ENCODE measurements at regions not wholly inside any gene's neighbourhood (a gene's known extent, or its start where the extent isn't known, plus 50 kb on each side); places are given as distances from the start of the nearest gene placed in this dataset.

DNA sequence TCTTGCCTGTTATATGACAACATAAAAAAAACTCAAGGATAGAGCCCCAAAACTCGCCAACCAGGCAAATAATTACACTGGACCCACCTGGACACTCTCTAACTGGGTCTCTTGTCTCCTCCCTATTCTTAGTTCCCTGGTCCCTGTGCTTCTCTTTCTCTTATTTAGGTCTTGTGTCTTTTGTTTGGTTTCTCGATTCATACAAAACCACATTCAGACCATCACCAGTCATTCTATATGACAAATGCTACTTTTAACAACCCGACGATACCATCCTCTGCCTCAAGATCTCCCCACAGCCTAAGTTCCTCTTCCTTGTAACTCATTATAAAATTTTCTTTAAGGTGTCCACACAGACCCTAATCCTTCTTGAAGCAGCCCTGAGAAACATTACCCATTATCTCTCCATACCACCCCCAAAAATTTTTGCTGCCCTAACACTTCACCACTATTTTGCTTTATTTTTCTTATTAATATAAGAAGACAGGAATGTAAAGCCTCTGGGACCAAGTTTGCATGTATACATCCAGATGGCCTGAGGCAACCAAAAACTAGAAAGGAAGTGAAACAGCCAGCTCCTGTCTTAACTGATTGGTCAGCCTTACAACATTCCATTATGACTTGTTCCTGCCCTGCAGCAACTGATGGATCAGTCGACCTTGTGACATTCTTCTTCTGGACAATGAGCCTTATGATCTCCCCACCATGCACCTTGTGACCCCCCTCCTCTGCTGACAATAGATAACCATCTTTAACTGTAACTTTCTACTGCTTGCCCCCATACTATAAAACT lies 638.2 kb downstream of the AMY1C start:
- Histone ChIP-seq H3K27ac (no peak overlapping the region), H3K36me3 (no peaks in the 10 kb centered on the region), H3K27me3 (no peaks in the 10 kb centered on the region), H3K9me3 (ENCODE audit: low read depth) (no peaks in the 10 kb centered on the region), H3K4me1 (ENCODE audit: low read depth) (no peaks in the 10 kb centered on the region), H3K4me3 (no peak overlapping the region)
- TF ChIP-seq, protein P1, sequence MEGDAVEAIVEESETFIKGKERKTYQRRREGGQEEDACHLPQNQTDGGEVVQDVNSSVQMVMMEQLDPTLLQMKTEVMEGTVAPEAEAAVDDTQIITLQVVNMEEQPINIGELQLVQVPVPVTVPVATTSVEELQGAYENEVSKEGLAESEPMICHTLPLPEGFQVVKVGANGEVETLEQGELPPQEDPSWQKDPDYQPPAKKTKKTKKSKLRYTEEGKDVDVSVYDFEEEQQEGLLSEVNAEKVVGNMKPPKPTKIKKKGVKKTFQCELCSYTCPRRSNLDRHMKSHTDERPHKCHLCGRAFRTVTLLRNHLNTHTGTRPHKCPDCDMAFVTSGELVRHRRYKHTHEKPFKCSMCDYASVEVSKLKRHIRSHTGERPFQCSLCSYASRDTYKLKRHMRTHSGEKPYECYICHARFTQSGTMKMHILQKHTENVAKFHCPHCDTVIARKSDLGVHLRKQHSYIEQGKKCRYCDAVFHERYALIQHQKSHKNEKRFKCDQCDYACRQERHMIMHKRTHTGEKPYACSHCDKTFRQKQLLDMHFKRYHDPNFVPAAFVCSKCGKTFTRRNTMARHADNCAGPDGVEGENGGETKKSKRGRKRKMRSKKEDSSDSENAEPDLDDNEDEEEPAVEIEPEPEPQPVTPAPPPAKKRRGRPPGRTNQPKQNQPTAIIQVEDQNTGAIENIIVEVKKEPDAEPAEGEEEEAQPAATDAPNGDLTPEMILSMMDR (IDR thresholded peaks at IDR 0.05; ENCODE audit: low read depth, low read length): no peak
- no peak for DNase-seq (ENCODE audit: low read depth in 1 of 2, low spot score in 1 of 2)

DNA sequence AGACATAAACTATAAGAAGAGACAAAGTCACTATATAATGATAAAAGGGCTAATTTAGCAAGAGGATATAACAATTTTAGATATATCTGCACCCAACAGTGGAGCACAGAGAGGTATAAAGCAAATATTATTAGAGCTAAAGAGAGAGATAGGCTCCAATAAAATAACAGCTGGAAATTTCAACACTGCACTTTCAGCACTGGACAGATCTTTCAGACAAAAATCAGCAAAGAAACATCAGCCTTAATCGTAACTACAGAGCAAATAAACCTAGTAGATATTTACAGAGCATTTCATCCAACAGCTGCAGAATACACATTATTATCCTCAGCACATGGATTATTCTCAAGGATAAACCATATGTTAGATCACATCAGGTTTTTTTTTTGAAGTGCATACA lies 642.9 kb downstream of the AMY1C start:
- TF ChIP-seq, protein P1 (IDR thresholded peaks at IDR 0.05; ENCODE audit: low read depth, low read length): no peak
- no peaks in the 10 kb centered on the region for H3K9me3 ChIP-seq (ENCODE audit: low read depth)
- H3K27ac ChIP-seq: no peak overlapping the region
- H3K4me3 ChIP-seq: no peak overlapping the region
- H3K27me3 ChIP-seq: no peaks in the 10 kb centered on the region
- no peaks in the 10 kb centered on the region for H3K36me3 ChIP-seq
- no peak for DNase-seq (ENCODE audit: low read depth in 1 of 2, low spot score in 1 of 2)
- H3K4me1 ChIP-seq (ENCODE audit: low read depth): no peaks in the 10 kb centered on the region

DNA sequence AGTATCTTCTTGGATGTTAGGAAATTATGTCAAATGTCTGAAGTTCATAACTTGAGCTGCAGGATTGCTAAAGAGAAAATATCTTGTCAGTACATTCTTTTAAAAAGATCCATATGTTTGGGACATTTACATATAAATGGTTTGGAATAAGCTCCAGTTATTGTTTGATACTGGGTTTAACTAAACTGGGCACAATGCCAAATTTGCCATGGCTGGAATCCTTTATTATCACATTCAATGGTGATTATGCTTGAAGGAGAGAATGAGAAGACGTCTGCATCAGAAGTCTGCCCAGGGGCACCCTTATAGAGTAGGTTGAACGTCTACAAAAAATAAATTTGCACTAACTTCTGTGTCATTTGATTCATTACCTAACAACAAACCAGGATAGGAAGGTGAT lies 652.5 kb downstream of the AMY1C start:
- no peak overlapping the region for H3K4me3 ChIP-seq
- H3K9me3 ChIP-seq (ENCODE audit: low read depth): no peaks in the 10 kb centered on the region
- TF ChIP-seq, protein P1 (IDR thresholded peaks at IDR 0.05; ENCODE audit: low read depth, low read length): no peak

DNA sequence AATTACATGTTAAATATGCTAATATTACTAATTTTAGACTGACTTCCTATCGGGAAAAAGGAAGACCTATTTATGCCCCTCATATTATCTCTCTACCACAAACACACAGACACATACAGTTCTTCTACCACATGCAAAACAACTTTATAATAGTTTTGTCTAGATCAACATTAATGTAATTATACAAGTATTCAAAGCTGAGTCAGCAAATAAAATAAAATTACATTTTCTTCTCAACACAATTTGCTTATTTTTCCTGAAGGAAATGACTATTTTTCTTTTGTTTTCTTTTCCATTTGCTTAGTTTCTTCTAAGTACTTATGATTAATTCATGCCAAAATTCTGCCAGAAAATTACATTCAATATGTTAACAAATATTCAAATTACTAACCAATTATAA lies 654.2 kb downstream of the AMY1C start:
- TF ChIP-seq, protein P1 (IDR thresholded peaks at IDR 0.05; ENCODE audit: low read depth, low read length): no peak
- H3K27me3 ChIP-seq: no peaks in the 10 kb centered on the region

More for the DNA sequence above, 652.5 kb downstream of the AMY1C start:
- Histone ChIP-seq H3K4me1 (ENCODE audit: low read depth) (no peaks in the 10 kb centered on the region), H3K36me3 (no peaks in the 10 kb centered on the region), H3K27ac (no peak overlapping the region), H3K27me3 (no peaks in the 10 kb centered on the region)
- no peak for DNase-seq (ENCODE audit: low read depth in 1 of 2, low spot score in 1 of 2)

DNA sequence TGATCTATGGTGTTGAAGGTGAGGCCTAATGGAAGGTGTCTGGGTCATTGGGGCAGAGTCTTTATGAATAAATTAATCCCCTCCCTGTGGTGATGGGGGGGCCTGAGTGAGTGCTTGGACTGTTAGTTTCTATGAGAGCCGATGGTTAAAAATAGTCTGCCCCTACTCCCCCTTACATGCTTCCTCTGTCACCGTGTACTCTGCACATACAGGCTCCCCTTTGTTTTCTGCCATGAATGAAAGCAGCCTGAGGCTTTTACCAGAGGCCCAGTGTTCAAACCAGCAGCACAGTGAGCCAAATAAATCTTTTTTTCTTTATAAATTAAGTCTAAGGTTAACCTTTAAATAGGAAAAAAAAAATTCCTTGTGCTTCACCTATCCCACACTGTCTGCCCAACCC lies 657.0 kb downstream of the AMY1C start:
- peaks cover 8% of the 10 kb centered on the region for H3K4me1 ChIP-seq (ENCODE audit: low read depth)
- TF ChIP-seq, protein P1 (IDR thresholded peaks at IDR 0.05; ENCODE audit: low read depth, low read length): no peak
- no peaks in the 10 kb centered on the region for H3K9me3 ChIP-seq (ENCODE audit: low read depth)
- H3K27me3 ChIP-seq: no peaks in the 10 kb centered on the region
- H3K36me3 ChIP-seq: no peaks in the 10 kb centered on the region
- H3K27ac ChIP-seq: no peak overlapping the region
- no peak overlapping the region for H3K4me3 ChIP-seq
- DNase-seq (ENCODE audit: low read depth in 1 of 2, low spot score in 1 of 2): no peak

More for the DNA sequence above, 654.2 kb downstream of the AMY1C start:
- DNase-seq (ENCODE audit: low read depth in 1 of 2, low spot score in 1 of 2): no peak
- Histone ChIP-seq H3K9me3 (ENCODE audit: low read depth) (no peaks in the 10 kb centered on the region), H3K27ac (no peak overlapping the region), H3K4me3 (no peak overlapping the region), H3K36me3 (no peaks in the 10 kb centered on the region), H3K4me1 (ENCODE audit: low read depth) (no peaks in the 10 kb centered on the region)

All from cardiac muscle cell (in vitro differentiated cells and primary cell).